Upper lobe of left lung (tissue), 4 donors: ENCODE measurements at regions not wholly inside any gene's neighbourhood (a gene's known extent, or its start where the extent isn't known, plus 50 kb on each side); places are given as distances from the start of the nearest gene placed in this dataset.

ENCODE experiments used
- CTCF ChIP-seq, 6 experiments: fragments of 450-650 bp in 4 of 6; fragments of 200-600 bp in 2 of 6; sonication (generic) in 2 of 6; IDR thresholded peaks; one replicate each; pipeline ENCODE4 v1.5.1; 2016 to 2019; ENCODE audit warnings: antibody characterized with exemption in 6 of 6
- EP300 ChIP-seq, 4 donors: sonication (generic); formaldehyde crosslinking; IDR thresholded peaks; one replicate each; pipeline ENCODE4 v1.5.1; 2017; ENCODE audit warnings: antibody characterized with exemption in 4 of 4, control low read depth in 2 of 4
- POLR2AphosphoS5 ChIP-seq, 2 donors: sonication (generic); formaldehyde crosslinking; IDR thresholded peaks; one replicate each; pipeline ENCODE4 v1.5.1; 2017; ENCODE audit warnings: antibody characterized with exemption in 2 of 2

DNA sequence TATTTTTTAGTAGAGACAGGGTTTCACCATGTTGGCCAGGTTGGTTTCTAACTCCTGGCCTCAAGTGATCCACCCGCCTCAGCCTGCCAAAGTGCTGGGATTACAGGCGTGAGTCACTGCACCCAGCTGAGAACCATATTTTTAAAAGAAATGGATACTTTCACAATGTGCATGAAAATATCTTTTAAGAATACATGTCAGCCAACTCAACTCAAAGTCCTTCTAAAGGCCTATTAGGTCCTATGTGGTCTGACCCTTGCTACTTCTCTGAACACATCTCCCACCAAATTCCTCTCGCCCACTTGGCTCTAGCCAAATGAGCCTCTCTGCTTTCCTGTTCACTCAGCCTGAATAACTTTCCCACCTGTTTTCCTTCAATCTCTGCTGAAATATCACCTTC lies 119.6 kb downstream of the MTX2 start:
- TF ChIP-seq CTCF (IDR thresholded peaks at IDR 0.05) (no peak), EP300 (IDR thresholded peaks at IDR 0.05) (no peak), POLR2AphosphoS5 (IDR thresholded peaks at IDR 0.05) (no peak)
